ENCODE measurements at regions not wholly inside any gene's neighbourhood (a gene's known extent, or its start where the extent isn't known, plus 50 kb on each side); places are given as distances from the start of the nearest gene placed in this dataset.

- no peak for DNase-seq
These were observed 127.8 kb upstream of the RFLNA start for GRCh38 chr12:124167141-124167540.

- DNase-seq: no peak
These were observed 126.7 kb upstream of the RFLNA start for GRCh38 chr12:124168016-124168786.

- no peak for DNase-seq
These were observed 125.2 kb upstream of the RFLNA start for GRCh38 chr12:124169577-124170284.

GRCh38 chr12:124170760-124171159, 124.1 kb upstream of the RFLNA start:
- DNase-seq: no peak

GRCh38 chr12:124171231-124171979, 123.5 kb upstream of the RFLNA start:
- no peak for DNase-seq

DNA sequence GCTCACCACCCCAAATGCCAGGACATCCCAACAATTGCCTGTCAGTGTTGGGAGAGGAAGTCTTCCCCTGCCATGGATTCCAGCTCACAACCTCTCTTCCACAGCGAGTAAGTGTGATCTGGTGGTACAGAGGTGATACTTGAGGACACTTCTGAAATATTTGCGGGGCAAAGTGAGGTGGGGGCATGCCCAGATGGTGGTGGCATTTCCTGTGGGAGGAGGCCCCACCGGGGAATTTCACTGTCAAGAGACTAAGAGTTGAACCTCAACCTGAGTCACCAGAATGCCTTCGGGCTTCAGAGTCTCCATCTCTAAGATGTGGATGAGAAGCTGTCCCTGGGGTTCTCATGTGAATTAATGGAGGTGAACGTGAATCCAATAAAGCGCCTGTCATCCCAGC, 122.3 kb upstream of the RFLNA start:
- DNase-seq: no peak

GRCh38 chr12:124173692-124174091, 121.2 kb upstream of the RFLNA start:
- no peak for DNase-seq

DNA sequence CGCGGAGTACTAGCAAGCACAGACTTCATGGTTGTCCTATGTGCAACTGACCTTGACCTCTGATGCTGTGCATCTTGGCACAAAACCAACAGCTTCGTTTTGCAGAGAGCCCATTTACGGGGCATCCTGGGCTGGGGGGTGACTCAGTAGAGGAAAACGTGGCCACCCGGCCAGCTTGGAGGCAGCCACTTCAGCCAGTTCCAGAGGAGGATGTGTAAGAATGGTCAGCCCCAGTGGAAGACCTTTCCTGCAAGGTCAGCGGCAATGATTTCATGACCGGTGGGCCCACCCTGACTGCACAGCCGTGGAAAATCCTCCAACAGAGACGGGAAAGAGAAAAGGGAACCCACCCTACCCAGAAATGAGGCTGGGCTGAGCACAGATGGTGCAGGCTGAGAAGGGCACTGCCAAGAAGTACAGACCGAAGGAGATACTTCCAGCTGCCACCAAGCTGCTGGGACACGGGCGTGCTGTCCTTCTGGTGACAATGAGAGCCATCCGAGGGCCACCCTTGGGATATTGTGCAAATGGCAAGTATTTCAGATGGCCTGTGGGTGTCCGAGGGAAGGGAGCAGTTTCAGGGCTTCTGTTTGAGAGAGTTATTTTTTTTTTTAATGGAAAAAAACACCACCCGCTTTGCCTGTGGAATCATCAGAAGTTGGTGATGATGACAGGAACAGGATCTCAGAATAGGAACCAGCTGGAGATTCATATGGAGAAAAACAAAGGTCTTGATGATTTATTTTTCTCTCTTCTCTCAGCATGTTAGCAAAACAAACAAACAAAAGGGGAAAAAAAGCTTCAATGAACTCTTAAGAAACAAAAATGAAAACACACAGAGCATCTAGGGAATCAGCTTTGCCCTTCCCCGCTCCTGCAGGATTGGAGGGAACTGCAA, 120.2 kb upstream of the RFLNA start:
- DNase-seq: no peak

GRCh38 chr12:124175704-124176103, 119.2 kb upstream of the RFLNA start:
- no peak for DNase-seq

- DNase-seq: no peak
These were observed 117.5 kb upstream of the RFLNA start for GRCh38 chr12:124177276-124177950.

GRCh38 chr12:124177951-124178316, 117.0 kb upstream of the RFLNA start:
- DNase-seq: no peak

DNA sequence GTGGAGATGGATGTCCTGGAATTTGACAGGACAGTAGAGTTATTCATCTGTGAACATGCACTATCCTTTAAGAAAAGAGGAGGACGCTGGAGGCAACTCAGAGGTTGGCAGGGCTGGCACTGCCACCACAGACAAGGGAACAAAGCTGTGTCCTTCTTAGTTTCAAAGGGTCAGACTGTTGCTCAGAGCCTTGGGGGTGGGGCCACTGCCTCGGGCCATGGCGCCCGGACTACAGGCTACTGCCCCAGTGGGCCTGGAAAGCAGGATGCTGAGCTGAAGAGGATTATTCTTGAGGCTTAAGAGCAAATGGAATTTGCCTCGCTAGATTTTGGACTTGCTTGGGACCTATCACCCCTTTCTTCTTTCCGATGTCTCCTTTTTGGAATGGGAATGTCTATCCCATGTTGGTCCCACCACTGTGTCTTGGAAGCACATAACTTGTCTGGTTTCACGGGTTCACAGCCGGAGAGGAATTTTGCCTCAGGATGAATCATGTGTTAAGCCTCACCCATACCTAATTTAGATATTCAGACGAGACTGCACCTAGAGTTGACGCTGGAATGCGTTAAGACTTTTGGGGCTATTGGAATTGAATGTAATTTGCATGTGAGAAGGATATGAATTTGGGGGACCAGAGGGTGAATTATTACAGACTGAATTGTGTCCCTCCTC, 114.8 kb upstream of the RFLNA start:
- no peak for DNase-seq

DNA sequence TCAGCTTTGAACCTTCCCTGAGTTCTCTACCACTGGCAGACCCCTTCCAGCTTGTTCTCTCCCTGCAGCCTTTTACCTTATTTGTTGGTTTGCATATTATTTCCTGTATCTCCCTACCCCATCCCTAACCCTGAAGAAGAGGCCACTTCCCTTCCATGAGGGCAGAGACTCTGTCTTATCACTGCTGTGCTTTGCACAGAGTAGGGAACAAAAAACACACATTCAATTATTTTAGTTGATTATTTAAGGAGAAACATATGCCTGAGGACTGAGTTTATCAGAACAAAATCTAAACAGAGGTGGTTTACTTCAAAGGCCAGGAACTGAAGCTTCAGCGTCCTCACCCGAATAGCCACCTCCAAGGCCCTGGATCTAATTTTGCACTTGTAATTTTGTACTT, 111.7 kb upstream of the RFLNA start:
- no peak for DNase-seq

- no peak for DNase-seq
These were observed 110.4 kb upstream of the RFLNA start for GRCh38 chr12:124184456-124184855.

DNA sequence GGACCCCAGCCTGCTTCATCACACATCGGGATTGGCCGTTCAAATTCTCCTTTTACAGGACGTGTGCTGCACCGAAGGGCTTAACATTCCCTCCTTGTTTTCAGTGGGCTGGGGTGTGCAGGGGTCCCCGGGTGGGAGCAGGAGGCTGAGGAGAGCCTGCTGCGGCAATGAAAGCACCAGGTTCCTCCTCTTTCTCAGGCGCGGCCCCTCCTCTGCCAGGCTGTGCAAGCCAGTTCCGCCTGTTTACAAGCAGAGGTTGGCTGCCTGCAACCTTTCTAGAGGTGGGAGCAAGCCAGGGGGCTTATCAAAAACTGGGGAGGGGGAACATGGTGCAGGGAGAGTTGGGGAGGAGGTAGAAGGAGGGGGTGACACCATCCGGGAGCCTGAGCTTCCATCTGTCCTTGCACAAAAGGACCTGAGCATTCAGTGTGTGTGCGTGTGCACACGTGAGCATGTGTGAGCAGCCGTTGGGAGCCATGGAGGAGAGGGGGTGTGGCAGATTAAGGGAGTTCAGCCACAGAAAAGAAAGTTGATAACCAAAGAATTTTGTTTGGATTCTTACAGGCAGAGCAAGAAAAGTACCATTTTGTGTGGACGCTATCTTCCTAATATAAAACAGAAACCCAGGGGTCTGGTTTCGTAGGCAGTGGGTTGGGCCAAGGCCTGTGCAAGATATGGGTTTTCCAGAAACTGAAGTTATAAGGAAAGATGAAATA, 108.8 kb upstream of the RFLNA start:
- DNase-seq: no peak

- no peak for DNase-seq
These were observed 106.8 kb upstream of the RFLNA start for GRCh38 chr12:124188084-124188483.

DNA sequence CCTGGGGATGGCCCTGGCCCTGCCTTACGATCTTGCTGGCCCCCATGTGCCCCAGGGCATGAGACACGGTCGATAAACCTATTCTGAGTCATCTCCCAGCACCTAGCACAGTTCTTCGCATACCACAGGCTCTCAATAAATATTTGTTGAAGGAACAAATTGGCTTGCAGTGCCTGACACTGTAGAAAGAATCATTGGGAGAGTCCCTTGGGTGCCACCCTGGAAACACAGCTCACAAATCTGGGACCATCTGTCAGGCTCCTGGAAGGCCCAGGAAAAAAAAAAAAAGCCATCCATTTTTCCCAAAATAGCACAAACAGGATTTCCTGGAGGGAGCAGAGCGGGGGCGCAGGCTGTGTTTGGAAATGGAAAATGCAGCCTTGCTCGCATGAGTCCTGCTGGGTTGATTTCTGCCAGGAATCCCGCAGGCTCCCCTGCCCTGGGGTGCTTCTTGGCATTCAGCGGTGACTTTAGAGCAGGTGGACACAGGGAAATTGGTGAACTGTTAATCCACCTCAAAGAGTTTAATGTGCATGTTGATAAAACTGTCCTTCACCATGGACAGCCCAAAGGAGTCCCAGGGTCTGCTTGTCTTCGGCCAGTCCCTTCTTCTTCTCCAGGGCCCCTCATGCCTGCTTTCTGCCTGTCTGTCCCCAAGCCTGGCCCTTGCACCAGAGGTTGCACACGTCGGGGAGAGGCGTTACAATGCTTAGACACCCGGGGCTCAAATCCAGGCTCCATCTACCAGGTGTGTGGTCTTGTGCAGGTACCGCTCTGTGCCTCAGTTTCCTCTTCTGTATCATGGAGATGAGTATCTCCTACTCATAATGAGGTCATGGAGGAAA, 106.1 kb upstream of the RFLNA start:
- DNase-seq: no peak

DNA sequence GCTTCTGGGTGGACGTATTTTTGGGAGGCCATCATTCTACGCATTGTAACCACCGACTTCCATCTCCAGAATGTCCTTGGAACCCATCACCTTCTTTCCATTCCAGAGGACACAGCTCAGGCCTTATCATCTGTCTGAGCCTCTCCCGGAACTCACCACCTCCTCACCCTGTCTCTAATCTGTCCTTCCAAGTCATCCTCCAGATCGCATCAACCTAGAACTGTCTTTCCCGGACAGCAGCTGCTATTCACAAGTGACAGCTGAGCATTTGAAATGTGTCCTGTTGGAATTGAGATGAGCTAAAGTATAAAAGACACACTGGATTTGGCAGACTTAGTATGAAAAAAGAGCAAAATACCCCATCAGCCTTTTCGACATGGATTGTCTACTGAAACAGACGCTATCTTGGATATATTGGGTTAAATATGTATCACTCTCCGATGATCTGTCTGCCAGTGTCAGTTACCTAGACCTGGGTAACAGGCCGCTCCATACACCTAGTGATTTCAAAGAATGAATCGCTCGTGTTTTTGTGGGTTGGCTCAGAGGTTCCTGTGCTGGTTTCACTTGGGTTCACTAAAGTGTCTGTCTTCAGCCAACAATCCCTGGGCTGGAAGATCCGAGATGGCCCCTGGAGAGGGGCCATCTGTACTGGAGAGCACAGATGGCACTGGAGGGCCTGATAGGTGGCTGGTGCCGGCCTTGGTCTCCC, 104.4 kb upstream of the RFLNA start:
- DNase-seq: no peak

- no peak for DNase-seq
These were observed 103.9 kb upstream of the RFLNA start for GRCh38 chr12:124191024-124191359.

All from activated CD4-positive, alpha-beta T cell treated with anti-CD3 and anti-CD28 coated beads for 48 hours (primary cell).